Esophagus mucosa (tissue), 1 donor: ENCODE measurements at regions not wholly inside any gene's neighbourhood (a gene's known extent, or its start where the extent isn't known, plus 50 kb on each side); places are given as distances from the start of the nearest gene placed in this dataset.

ENCODE experiments used
- ATAC-seq: fragments of 200-7000 bp; cut with Tn5 transposase; one replicate; pipeline ENCODE4 v1.9.1; 2020
- donor health status: DM: yes; HTN: yes; CAD: no.

DNA sequence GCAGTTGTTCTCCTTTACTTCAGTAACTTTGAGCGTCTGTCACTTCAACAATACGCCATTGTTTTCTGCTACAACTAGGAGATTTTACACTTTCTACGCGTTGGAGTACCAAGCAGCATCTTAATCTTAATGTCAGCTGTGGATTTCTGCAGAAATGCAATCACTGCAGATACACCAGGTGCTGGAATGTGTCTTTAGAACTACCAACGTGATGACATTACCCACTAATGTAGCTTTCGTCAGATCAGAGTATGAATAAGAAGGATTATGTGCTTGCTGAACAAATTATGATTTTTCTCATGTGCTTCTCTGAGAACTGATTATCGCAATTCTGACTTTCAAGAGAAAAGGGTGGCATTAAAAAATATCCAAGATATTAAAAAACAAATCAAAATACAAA lies 77.5 kb upstream of the CNTN3 start:
- no peak for ATAC-seq

DNA sequence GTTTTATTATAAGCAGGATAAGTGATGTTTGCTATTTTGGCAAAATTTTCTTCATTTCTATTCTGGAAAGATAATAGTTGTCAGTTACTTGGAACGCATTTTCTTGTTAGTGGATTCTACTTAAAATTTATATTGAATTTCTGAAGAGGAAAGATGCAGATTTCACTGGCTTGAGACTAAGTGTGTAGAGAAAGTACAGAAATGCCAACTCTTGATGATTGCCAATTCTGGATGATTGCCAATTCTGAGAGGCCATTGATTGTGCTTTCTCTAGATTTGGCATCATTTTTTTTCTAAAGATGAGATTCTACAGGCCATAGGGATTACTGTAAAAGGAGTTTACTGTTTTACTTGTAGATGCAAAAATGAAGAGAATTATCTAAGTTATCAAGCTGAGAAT lies 58.9 kb upstream of the CNTN3 start:
- ATAC-seq, result no peak

DNA sequence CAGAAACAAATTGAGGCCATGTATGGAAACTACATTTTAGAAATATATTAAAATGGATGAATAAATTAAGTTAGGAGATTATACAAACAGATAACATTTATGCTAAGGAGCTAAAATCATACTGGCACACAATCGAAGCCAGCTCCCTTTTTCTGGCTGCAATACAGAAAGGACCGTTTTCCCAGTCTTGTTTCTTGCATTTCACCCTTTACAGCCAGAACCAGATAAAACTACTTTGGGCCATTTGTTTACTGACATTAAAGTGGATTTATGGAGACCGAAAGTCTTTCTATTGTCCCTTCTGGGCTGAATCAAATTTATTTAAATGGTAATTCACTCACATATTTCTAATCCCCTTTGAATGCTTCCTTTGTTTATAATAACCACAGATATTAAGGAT lies 50.1 kb upstream of the CNTN3 start:
- no peak for ATAC-seq
